ENCODE measurements at regions not wholly inside any gene's neighbourhood (a gene's known extent, or its start where the extent isn't known, plus 50 kb on each side); places are given as distances from the start of the nearest gene placed in this dataset.

DNA sequence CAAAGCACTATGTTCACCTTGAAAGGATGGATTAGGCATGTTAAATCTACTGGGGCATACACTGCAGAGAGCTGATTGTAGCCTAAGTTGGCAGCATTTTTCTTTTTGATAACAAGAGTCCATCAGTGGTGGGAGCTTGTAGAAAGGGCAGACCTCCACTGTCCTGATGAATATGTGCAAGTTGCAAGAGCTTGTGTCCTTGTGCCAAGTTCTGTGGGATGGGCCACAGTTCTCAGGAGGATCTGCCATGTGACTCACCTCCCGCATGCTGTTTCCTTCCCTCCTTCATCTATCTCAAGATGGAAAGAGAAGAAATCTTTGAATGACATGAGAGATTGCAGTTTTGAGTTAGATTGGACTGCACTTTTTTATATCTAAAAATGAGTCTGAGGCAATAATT is 58.3 kb upstream of the GGTLC1 start:
- DNase-seq, result no peak
- no peak overlapping the region for H3K27ac Mint-ChIP-seq

DNA sequence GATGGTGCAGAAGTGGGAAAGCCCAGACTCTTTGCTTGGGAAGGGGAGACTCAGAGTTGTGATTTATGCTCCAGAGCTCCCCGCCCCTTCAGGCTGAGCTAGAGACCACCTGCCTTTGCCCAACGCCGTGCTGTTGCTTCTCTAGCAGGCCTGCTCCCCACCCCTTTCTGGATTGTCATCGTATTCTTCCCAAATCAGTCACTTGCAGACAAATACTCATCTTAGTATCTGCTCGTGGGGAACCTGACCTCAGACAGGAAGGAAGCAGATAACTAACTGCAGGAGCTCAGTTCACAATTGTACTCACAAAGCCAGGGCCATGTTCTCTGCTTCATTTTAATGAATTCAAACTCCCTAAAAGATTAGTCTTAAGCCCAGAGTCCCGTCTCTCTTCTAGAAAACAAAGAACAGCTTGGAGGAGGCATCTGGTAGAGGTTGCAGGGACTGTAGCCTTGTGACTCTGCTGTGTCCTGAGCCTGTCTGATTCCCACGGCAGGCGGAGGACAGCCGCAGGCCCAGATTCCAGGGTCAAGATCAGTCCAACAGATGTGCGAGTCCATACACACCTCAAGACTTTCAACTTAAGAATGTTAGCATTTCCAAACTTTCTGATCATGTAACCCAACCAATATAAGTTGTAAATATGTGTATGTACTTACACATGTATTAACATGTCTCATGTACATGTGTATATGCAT is 57.2 kb upstream of the GGTLC1 start:
- Mint-ChIP-seq H3K9me3 (no peaks in the 10 kb centered on the region), H3K27me3 (no peaks in the 10 kb centered on the region), H3K4me3 (peak overlapping the region; percentile 20), H3K36me3 (ENCODE audit: low read depth) (no peaks in the 10 kb centered on the region), H3K4me1 (peaks cover 52% of the 10 kb centered on the region), H3K27ac (peak overlapping the region; percentile 74)
- ChIA-PET POLR2A (interaction anchor here (0.9 to 1.5 kb wide), 5 partner anchors 9 to 18 kb away, joined by 3 to 23 read pairs (median 4); no protein-coding TSS in a partner anchor), CTCF (interaction anchor here (1.1 to 1.5 kb wide), 2 partner anchors 18 to 56 kb away, joined by 3 to 4 read pairs; no protein-coding TSS in a partner anchor)
- peak; percentile 58 for DNase-seq

More for the DNA sequence above, 58.3 kb upstream of the GGTLC1 start:
- Mint-ChIP-seq H3K36me3 (ENCODE audit: low read depth) (no peaks in the 10 kb centered on the region), H3K4me3 (no peak overlapping the region), H3K27me3 (no peaks in the 10 kb centered on the region), H3K4me1 (peaks cover 63% of the 10 kb centered on the region), H3K9me3 (no peaks in the 10 kb centered on the region)
- ChIA-PET POLR2A (interaction anchor here (0.8 to 1.3 kb wide), 2 partner anchors 14 to 20 kb away, joined by 3 to 6 read pairs; no protein-coding TSS in a partner anchor), CTCF (no interaction called here)

GRCh38 chr20:24043294-24043693 is 54.7 kb upstream of the GGTLC1 start:
- ChIA-PET CTCF (interaction anchor here (1.3 kb wide), 2 partner anchors 16 kb away, joined by 4 to 7 read pairs; no protein-coding TSS in a partner anchor), POLR2A (no interaction called here)
- Mint-ChIP-seq H3K36me3 (ENCODE audit: low read depth) (no peaks in the 10 kb centered on the region), H3K27me3 (no peaks in the 10 kb centered on the region), H3K27ac (no peak overlapping the region), H3K4me3 (no peak overlapping the region), H3K4me1 (peaks cover 32% of the 10 kb centered on the region), H3K9me3 (no peaks in the 10 kb centered on the region)
- no peak for DNase-seq

DNA sequence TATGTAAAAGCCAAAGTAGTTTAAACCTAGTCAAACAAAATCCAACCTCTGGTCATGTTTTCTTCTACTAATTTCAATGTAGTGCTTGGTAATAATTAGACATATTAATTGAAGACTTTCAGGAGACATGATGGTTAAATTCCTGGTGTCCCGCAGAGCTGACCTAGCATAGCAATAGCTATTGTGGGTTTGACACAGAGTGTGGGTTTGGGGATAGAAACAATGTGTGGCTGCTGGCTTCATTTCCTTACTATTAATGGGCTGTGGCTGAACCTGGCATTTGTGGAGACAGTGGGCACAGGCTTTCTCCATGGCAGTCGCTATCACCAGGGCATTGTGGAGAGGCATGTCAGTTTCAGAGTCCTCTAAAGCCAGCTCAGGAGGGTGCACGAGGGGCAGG is 54.1 kb upstream of the GGTLC1 start:
- Mint-ChIP-seq H3K27ac (no peak overlapping the region), H3K4me3 (no peak overlapping the region), H3K9me3 (no peaks in the 10 kb centered on the region), H3K4me1 (peaks cover 36% of the 10 kb centered on the region), H3K36me3 (ENCODE audit: low read depth) (no peaks in the 10 kb centered on the region), H3K27me3 (no peaks in the 10 kb centered on the region)
- CTCF ChIA-PET, result interaction anchor here (1.3 kb wide), 1 partner anchor 15 kb away, joined by 7 read pairs; no protein-coding TSS in a partner anchor
- POLR2A ChIA-PET, result no interaction called here
- DNase-seq, result no peak

GRCh38 chr20:24040896-24041459 is 52.4 kb upstream of the GGTLC1 start:
- POLR2A ChIA-PET, result interaction anchor here (1.6 kb wide), 1 partner anchor 13 kb away, joined by 6 read pairs; no protein-coding TSS in a partner anchor
- Mint-ChIP-seq H3K4me1 (peaks cover 25% of the 10 kb centered on the region), H3K27me3 (no peaks in the 10 kb centered on the region), H3K9me3 (no peaks in the 10 kb centered on the region), H3K36me3 (ENCODE audit: low read depth) (no peaks in the 10 kb centered on the region), H3K4me3 (no peak overlapping the region), H3K27ac (no peak overlapping the region)
- DNase-seq, result no peak
- CTCF ChIA-PET, result no interaction called here

DNA sequence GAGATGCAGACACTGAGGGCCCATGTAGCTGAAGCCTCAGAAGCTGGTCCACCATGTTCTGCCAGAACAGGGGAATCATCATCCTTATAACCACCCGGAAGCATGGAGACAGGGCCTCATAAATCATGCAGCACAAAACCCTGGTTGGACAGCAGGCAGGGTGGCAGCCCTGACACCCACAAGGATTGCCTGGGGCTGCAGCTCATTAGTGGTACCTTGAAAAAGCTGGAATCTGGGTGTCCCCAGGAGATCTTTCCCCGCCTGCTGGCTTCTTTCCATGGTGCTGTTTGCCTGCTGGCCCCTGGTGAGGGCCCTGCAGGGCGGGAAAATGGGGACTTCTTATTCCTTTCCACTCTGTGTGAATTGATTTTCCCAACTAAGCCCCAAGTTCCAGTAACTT is 50.6 kb upstream of the GGTLC1 start:
- no peak for DNase-seq
- ChIA-PET POLR2A (interaction anchor here (2.8 kb wide), 1 partner anchor 12 kb away, joined by 15 read pairs; no protein-coding TSS in a partner anchor), CTCF (no interaction called here)
- Mint-ChIP-seq H3K36me3 (ENCODE audit: low read depth) (no peaks in the 10 kb centered on the region), H3K27ac (no peak overlapping the region), H3K4me1 (peaks cover 20% of the 10 kb centered on the region), H3K9me3 (no peaks in the 10 kb centered on the region), H3K27me3 (no peaks in the 10 kb centered on the region), H3K4me3 (no peak overlapping the region)

Data from activated CD4-positive, alpha-beta memory T cell treated with anti-CD3 and anti-CD28 coated beads, Interleukin-2, amount 10 ng/mL, durations not matched to agents 7 days and 5 days (primary cell).